HFFc6 (cell line): ENCODE measurements at regions not wholly inside any gene's neighbourhood (a gene's known extent, or its start where the extent isn't known, plus 50 kb on each side); places are given as distances from the start of the nearest gene placed in this dataset.

Source experiments
- DNase-seq: peaks from one replicate; pipeline ENCODE4 v3.0.0-alpha.2; 2018
- H3K27ac Mint-ChIP-seq: 2 replicates; pipeline ENCODE4 v1.8.0; 2020; ENCODE audit warnings: mild to moderate bottlenecking, mixed read lengths
- H3K27me3 Mint-ChIP-seq: 2 replicates; pipeline ENCODE4 v1.8.0; 2021; ENCODE audit warnings: mild to moderate bottlenecking, moderate library complexity, mixed read lengths; ENCODE audit not compliant: insufficient read depth
- H3K36me3 Mint-ChIP-seq: 2 replicates; pipeline ENCODE4 v1.8.0; 2021; ENCODE audit warnings: low read depth, mixed read lengths
- H3K4me1 Mint-ChIP-seq: 2 replicates; pipeline ENCODE4 v1.8.0; 2020; ENCODE audit warnings: low read depth, mixed read lengths
- H3K4me3 Mint-ChIP-seq: 2 replicates; pipeline ENCODE4 v1.8.0; 2020; ENCODE audit warnings: mild to moderate bottlenecking, moderate library complexity, mixed read lengths
- H3K9me3 Mint-ChIP-seq: 2 replicates; pipeline ENCODE4 v1.8.0; 2020; ENCODE audit warnings: mild to moderate bottlenecking, mixed read lengths
- TF ChIP-seq, protein P1 (sequence below): fragments of 200-600 bp; sonication (generic); IDR thresholded peaks from 2 replicates; pipeline ENCODE4 v1.5.0; 2021; ENCODE audit warnings: antibody characterized with exemption, mild to moderate bottlenecking

DNA sequence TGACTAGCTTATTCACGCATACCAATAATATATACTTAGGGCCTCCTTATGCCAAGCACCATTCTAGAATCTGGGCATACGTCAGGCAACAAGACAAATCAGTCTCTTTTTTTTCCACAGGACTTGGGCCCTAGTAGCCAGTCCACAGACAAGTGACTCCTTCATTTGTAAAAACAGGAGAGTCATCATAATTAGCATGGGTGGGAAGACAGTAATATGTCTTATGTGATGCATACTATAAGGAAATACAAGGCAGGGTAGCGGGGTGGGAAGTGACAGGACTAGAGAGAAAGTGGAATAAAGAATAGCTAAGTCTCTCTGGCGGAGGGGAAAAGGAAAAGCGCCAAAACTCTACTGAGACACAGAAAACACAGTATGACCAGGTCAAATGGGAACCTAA lies 439.6 kb upstream of the MDFIC2 start:
- DNase-seq, result no peak

DNA sequence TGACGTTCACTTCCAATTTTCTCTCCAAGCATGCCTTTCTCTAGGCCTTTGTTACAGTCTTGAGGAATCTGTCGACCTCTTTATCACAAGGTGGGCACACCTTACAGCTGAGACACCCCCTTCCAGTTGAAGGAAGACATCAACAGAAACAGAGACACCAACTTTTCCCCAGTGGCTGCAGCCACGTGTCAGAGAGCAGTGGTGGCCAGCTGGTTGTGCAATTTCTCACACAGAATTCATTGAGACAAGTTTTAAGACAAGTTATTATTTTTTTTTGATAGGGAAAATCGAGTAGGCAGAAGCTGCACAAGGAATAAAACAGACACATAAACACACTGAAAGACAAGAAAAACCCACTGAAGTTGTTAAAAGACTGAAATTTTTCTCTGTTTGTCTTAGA lies 436.7 kb upstream of the MDFIC2 start:
- H3K27me3 Mint-ChIP-seq, result peaks cover 2% of the 10 kb centered on the region
- peaks cover 19% of the 10 kb centered on the region for H3K4me1 Mint-ChIP-seq
- TF ChIP-seq, protein P1, sequence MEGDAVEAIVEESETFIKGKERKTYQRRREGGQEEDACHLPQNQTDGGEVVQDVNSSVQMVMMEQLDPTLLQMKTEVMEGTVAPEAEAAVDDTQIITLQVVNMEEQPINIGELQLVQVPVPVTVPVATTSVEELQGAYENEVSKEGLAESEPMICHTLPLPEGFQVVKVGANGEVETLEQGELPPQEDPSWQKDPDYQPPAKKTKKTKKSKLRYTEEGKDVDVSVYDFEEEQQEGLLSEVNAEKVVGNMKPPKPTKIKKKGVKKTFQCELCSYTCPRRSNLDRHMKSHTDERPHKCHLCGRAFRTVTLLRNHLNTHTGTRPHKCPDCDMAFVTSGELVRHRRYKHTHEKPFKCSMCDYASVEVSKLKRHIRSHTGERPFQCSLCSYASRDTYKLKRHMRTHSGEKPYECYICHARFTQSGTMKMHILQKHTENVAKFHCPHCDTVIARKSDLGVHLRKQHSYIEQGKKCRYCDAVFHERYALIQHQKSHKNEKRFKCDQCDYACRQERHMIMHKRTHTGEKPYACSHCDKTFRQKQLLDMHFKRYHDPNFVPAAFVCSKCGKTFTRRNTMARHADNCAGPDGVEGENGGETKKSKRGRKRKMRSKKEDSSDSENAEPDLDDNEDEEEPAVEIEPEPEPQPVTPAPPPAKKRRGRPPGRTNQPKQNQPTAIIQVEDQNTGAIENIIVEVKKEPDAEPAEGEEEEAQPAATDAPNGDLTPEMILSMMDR, result no peak
- no peak overlapping the region for H3K27ac Mint-ChIP-seq
- no peak overlapping the region for H3K4me3 Mint-ChIP-seq
- H3K9me3 Mint-ChIP-seq, result no peaks in the 10 kb centered on the region
- H3K36me3 Mint-ChIP-seq, result no peaks in the 10 kb centered on the region
- no peak for DNase-seq

More for the DNA sequence above, 439.6 kb upstream of the MDFIC2 start:
- Mint-ChIP-seq H3K4me1 (peaks cover 17% of the 10 kb centered on the region; the same call in 1 of the 2 replicates), H3K27me3 (peaks cover 2% of the 10 kb centered on the region), H3K36me3 (no peaks in the 10 kb centered on the region), H3K9me3 (no peaks in the 10 kb centered on the region), H3K4me3 (no peak overlapping the region), H3K27ac (no peak overlapping the region)
- TF ChIP-seq, protein P1, result no peak

DNA sequence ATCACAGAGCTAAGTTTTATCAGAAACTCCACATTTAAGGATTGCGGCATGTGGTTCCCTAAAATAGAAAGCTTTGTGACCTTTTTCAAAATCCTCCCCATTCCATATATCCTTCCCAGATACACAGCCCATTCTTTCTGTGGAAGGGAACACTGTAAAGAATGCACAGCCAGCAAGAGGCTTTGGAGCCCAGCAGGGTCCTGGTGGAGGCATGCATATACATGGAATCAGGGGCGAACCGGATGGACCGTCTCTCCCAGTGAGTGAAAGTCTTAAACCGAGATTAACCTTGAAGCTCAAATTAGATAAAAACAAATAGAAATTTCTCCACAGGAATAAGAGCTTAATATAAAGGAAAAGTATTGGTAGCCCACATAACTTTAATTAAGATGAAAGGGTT lies 436.2 kb upstream of the MDFIC2 start:
- Mint-ChIP-seq H3K27me3 (peaks cover 2% of the 10 kb centered on the region), H3K36me3 (no peaks in the 10 kb centered on the region), H3K9me3 (no peaks in the 10 kb centered on the region), H3K27ac (no peak overlapping the region), H3K4me1 (peaks cover 14% of the 10 kb centered on the region), H3K4me3 (no peak overlapping the region)
- TF ChIP-seq, protein P1, result no peak
- DNase-seq, result no peak

DNA sequence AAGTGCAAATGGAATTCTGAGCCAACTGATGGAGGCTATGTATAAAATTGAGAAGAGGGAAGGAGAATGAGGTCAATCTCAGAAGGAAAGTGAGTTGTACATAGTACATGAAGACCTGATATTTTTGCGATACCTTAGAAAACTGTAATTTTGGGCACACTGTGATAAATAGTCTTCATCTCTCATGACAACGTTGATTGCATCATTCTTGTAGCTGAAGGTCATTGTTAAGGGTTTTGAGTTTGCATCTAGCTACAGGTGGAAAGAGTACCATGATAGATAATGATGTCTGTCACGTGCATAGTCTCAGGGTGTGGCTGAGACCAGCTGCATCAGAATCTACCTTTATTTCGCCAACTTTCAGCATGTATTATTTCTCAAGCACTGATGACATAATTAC lies 435.4 kb upstream of the MDFIC2 start:
- Mint-ChIP-seq H3K4me1 (peaks cover 13% of the 10 kb centered on the region), H3K9me3 (no peaks in the 10 kb centered on the region), H3K36me3 (no peaks in the 10 kb centered on the region), H3K27me3 (peaks cover 2% of the 10 kb centered on the region), H3K4me3 (no peak overlapping the region), H3K27ac (no peak overlapping the region)
- TF ChIP-seq, protein P1, result no peak
- DNase-seq, result no peak

DNA sequence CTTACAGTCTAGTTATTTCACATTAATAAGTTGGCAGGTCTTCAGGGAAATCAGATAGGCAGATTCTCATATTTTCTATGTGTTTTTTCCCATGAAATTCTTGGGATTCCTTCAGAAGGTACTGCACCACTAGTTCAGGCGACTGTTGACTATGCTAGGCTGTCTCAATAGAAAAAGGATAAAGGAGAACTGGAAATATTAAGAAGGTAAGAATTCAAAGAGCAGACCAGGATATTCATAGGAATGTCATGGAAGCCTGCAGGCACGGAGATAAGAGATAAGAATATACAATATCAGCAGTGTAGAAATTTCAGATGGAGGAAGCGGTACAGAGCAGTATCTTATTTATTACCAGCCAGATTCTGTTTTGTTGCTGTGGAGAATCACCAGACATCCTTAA lies 432.1 kb upstream of the MDFIC2 start:
- H3K27me3 Mint-ChIP-seq, result no peaks in the 10 kb centered on the region
- H3K9me3 Mint-ChIP-seq, result no peaks in the 10 kb centered on the region
- no peaks in the 10 kb centered on the region for H3K36me3 Mint-ChIP-seq
- H3K4me1 Mint-ChIP-seq, result peaks cover 13% of the 10 kb centered on the region
- H3K4me3 Mint-ChIP-seq, result no peak overlapping the region
- no peak for DNase-seq
- TF ChIP-seq, protein P1, result no peak
- no peak overlapping the region for H3K27ac Mint-ChIP-seq

DNA sequence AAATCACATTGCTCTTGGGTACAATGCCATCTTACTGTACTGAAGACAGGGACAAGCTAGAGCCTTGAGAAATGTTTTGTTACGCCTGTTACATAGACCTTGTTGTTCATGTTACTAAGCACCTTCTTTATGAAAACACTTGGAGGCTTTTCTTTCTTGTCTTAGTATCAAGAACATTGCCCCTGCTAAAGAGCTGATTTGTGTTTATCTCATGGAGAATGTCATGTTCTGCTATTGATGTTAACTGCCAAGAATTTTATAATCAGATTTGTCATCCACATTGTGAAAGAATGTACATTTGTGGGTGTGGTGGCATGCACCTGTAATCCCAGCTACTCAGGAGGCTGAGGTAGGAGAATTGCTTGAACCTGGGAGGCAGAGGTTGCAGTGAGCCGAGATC lies 431.3 kb upstream of the MDFIC2 start:
- H3K4me1 Mint-ChIP-seq, result peaks cover 13% of the 10 kb centered on the region

More for the DNA sequence above, 431.3 kb upstream of the MDFIC2 start:
- no peak for DNase-seq
- Mint-ChIP-seq H3K36me3 (no peaks in the 10 kb centered on the region), H3K27me3 (no peaks in the 10 kb centered on the region), H3K4me3 (no peak overlapping the region), H3K27ac (no peak overlapping the region), H3K9me3 (no peaks in the 10 kb centered on the region)
- TF ChIP-seq, protein P1, result no peak
